ENCODE measurements at regions not wholly inside any gene's neighbourhood (a gene's known extent, or its start where the extent isn't known, plus 50 kb on each side); places are given as distances from the start of the nearest gene placed in this dataset.

DNA sequence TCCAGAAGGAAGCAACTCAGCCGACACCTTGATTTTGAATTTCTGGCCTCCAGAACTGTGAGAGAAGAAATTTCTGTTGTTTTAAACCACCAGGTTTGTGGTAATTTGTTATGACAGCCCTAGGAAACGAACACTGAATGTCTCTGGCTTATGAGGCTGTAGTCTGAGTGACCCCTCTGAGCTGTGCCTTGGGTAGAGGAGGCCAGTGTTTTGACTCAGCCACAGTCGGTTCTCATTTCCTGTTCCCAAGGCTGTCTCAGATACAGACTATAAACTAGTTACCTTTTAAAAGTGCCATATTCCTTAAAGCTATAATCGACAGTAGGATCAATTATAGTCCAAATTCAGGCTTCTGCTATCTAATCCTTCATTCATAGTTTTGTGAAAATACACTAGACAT, 391.2 kb upstream of the MAP3K7 start:
- Histone ChIP-seq H3K36me3 (ENCODE audit: low read depth) (no peaks in the 10 kb centered on the region), H3K27ac (no peak overlapping the region), H3K9me3 (ENCODE audit: insufficient read depth, low read depth) (no peaks in the 10 kb centered on the region), H3K79me2 (ENCODE audit: low read depth) (no peaks in the 10 kb centered on the region), H3K9me2 (ENCODE audit: insufficient read depth) (no peaks in the 10 kb centered on the region), H3K27me3 (ENCODE audit: insufficient read depth, low read depth) (no peaks in the 10 kb centered on the region), H3F3A (ENCODE audit: insufficient read depth, low read depth) (no peaks in the 10 kb centered on the region), H4K20me1 (ENCODE audit: insufficient read depth) (no peaks in the 10 kb centered on the region), H3K4me3 (no peak overlapping the region), H3K4me1 (replicated peaks; ENCODE audit: insufficient read depth) (no peaks in the 10 kb centered on the region), H2AFZ (no peak overlapping the region), H3K4me2 (no peak overlapping the region)
- DNase-seq: no peak
- TF ChIP-seq, protein P1, sequence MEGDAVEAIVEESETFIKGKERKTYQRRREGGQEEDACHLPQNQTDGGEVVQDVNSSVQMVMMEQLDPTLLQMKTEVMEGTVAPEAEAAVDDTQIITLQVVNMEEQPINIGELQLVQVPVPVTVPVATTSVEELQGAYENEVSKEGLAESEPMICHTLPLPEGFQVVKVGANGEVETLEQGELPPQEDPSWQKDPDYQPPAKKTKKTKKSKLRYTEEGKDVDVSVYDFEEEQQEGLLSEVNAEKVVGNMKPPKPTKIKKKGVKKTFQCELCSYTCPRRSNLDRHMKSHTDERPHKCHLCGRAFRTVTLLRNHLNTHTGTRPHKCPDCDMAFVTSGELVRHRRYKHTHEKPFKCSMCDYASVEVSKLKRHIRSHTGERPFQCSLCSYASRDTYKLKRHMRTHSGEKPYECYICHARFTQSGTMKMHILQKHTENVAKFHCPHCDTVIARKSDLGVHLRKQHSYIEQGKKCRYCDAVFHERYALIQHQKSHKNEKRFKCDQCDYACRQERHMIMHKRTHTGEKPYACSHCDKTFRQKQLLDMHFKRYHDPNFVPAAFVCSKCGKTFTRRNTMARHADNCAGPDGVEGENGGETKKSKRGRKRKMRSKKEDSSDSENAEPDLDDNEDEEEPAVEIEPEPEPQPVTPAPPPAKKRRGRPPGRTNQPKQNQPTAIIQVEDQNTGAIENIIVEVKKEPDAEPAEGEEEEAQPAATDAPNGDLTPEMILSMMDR (conservative IDR thresholded peaks at IDR 0.05): no peak
- TF ChIP-seq EZH2 (IDR thresholded peaks at IDR 0.05; ENCODE audit: low read depth): no peak
- intact Hi-C loops (cut with micrococcal nuclease; ENCODE audit: unreplicated experiment): no loop called here
- ChIA-PET POLR2A (ENCODE audit: unreplicated experiment) (no interaction called here), CTCF (no interaction called here)
- BruUV-seq (replicated peaks): no TSS peak

DNA sequence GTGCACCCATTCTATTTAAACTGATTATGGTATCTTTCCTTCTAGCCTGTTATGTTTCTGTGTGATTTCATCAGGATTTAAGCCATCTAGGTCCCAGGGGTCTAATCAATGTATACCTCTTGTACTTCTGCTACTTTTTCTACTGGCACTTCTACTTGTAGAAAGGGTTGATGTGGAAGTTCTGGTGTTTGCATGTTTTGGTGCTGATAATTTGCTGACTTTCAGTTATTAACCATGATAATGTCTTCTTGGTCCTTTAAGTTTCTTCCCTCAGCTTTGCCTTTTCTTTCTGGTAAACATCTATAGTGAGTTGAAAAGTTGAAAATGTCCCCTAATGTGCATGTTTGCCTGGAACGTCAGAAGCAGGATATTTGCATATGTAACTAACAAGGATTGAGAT, 390.6 kb upstream of the MAP3K7 start:
- intact Hi-C loops (cut with micrococcal nuclease; ENCODE audit: unreplicated experiment): no loop called here
- no peaks in the 10 kb centered on the region for H3K27me3 ChIP-seq (ENCODE audit: insufficient read depth, low read depth)
- no peaks in the 10 kb centered on the region for H3F3A ChIP-seq (ENCODE audit: insufficient read depth, low read depth)
- no peaks in the 10 kb centered on the region for H3K36me3 ChIP-seq (ENCODE audit: low read depth)
- H3K4me3 ChIP-seq: no peak overlapping the region
- H4K20me1 ChIP-seq (ENCODE audit: insufficient read depth): no peaks in the 10 kb centered on the region
- BruUV-seq (replicated peaks): no TSS peak
- TF ChIP-seq, protein P1 (conservative IDR thresholded peaks at IDR 0.05): no peak
- TF ChIP-seq EZH2 (IDR thresholded peaks at IDR 0.05; ENCODE audit: low read depth): no peak
- POLR2A ChIA-PET (ENCODE audit: unreplicated experiment): no interaction called here
- H3K9me2 ChIP-seq (ENCODE audit: insufficient read depth): no peaks in the 10 kb centered on the region
- H3K4me2 ChIP-seq: no peak overlapping the region
- no peak overlapping the region for H3K27ac ChIP-seq
- H3K9me3 ChIP-seq (ENCODE audit: insufficient read depth, low read depth): no peaks in the 10 kb centered on the region
- no peaks in the 10 kb centered on the region for H3K79me2 ChIP-seq (ENCODE audit: low read depth)
- CTCF ChIA-PET: no interaction called here
- no peak overlapping the region for H2AFZ ChIP-seq
- DNase-seq: no peak
- H3K4me1 ChIP-seq (replicated peaks; ENCODE audit: insufficient read depth): no peaks in the 10 kb centered on the region

DNA sequence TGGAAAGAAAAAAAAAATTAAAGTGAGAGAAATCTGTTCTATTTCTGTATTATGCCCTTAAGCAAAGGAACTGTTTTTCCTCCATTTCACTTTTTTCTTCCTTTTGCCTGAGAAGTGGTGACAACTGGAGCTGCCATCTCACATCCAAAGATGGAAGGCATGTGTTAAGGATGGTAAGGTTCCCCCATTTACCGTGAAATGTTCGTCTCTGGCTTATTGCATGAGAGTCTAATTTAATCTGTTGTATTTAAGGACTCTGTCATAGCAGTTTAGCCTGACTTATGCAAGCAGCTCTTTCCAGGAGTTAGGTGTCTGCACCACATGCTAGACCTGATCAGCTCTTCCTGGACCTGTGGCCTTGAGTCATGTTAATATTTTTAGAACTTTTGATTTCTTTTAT, 389.5 kb upstream of the MAP3K7 start:
- no peak overlapping the region for H3K27ac ChIP-seq
- ChIA-PET CTCF (no interaction called here), POLR2A (ENCODE audit: unreplicated experiment) (interaction anchor here (0.6 kb wide), 1 partner anchor 115 kb away, joined by 4 read pairs; no protein-coding TSS in a partner anchor)
- no peaks in the 10 kb centered on the region for H3K9me3 ChIP-seq (ENCODE audit: insufficient read depth, low read depth)
- no peak for DNase-seq
- H3K36me3 ChIP-seq (ENCODE audit: low read depth): no peaks in the 10 kb centered on the region
- no peaks in the 10 kb centered on the region for H3K79me2 ChIP-seq (ENCODE audit: low read depth)
- H3F3A ChIP-seq (ENCODE audit: insufficient read depth, low read depth): no peaks in the 10 kb centered on the region
- intact Hi-C loops (cut with micrococcal nuclease; ENCODE audit: unreplicated experiment): no loop called here
- BruUV-seq (replicated peaks): no TSS peak
- H3K9me2 ChIP-seq (ENCODE audit: insufficient read depth): no peaks in the 10 kb centered on the region
- no peak overlapping the region for H2AFZ ChIP-seq
- no peaks in the 10 kb centered on the region for H3K27me3 ChIP-seq (ENCODE audit: insufficient read depth, low read depth)
- no peaks in the 10 kb centered on the region for H4K20me1 ChIP-seq (ENCODE audit: insufficient read depth)
- no peak overlapping the region for H3K4me3 ChIP-seq
- no peak for TF ChIP-seq EZH2 (IDR thresholded peaks at IDR 0.05; ENCODE audit: low read depth)
- TF ChIP-seq, protein P1 (conservative IDR thresholded peaks at IDR 0.05): no peak
- no peak overlapping the region for H3K4me2 ChIP-seq
- no peaks in the 10 kb centered on the region for H3K4me1 ChIP-seq (replicated peaks; ENCODE audit: insufficient read depth)
